ENCODE measurements at regions not wholly inside any gene's neighbourhood (a gene's known extent, or its start where the extent isn't known, plus 50 kb on each side); places are given as distances from the start of the nearest gene placed in this dataset.

GRCh38 chr5:111945535-111945934, 188.5 kb upstream of the NREP start:
- intact Hi-C loops (cut with micrococcal nuclease; ENCODE audit: unreplicated experiment) = no loop called here
- no TSS peak for BruUV-seq (replicated peaks)
- no peak for DNase-seq (ENCODE audit: low spot score)
- Histone ChIP-seq H3K27ac (ENCODE audit: low read depth, low read length, poor library complexity, severe bottlenecking) (no peak overlapping the region), H3K36me3 (ENCODE audit: insufficient read depth, low read length, poor library complexity, severe bottlenecking) (no peaks in the 10 kb centered on the region), H3K4me1 (ENCODE audit: insufficient read depth, low read length, poor library complexity, severe bottlenecking) (no peaks in the 10 kb centered on the region), H3K4me3 (ENCODE audit: low read depth, low read length, poor library complexity, severe bottlenecking) (no peak overlapping the region), H3K27me3 (replicated peaks; ENCODE audit: insufficient read depth, low read depth, low read length, poor library complexity) (no peaks in the 10 kb centered on the region), H3K9me3 (ENCODE audit: low read depth, low read length, poor library complexity, severe bottlenecking) (no peaks in the 10 kb centered on the region)
- ChIA-PET CTCF (no interaction called here), POLR2A (ENCODE audit: low non-redundant PET) (no interaction called here)
- TF ChIP-seq CTCF (conservative IDR thresholded peaks at IDR 0.05; ENCODE audit: low read depth, low read length) (no peak), EZH2 (IDR thresholded peaks at IDR 0.05; ENCODE audit: borderline replicate concordance, low read depth, low read length, poor library complexity, severe bottlenecking) (no peak)

- BruUV-seq (replicated peaks) = no TSS peak
- no peak overlapping the region for H3K4me3 ChIP-seq (ENCODE audit: low read depth, low read length, poor library complexity, severe bottlenecking)
- no peaks in the 10 kb centered on the region for H3K4me1 ChIP-seq (ENCODE audit: insufficient read depth, low read length, poor library complexity, severe bottlenecking)
- no peak for DNase-seq (ENCODE audit: low spot score)
- ChIA-PET POLR2A (ENCODE audit: low non-redundant PET) (interaction anchor here (0.7 kb wide), 1 partner anchor 126 kb away, joined by 4 read pairs; no protein-coding TSS in a partner anchor), CTCF (no interaction called here)
- TF ChIP-seq CTCF (conservative IDR thresholded peaks at IDR 0.05; ENCODE audit: low read depth, low read length) (no peak), EZH2 (IDR thresholded peaks at IDR 0.05; ENCODE audit: borderline replicate concordance, low read depth, low read length, poor library complexity, severe bottlenecking) (no peak)
- no peaks in the 10 kb centered on the region for H3K36me3 ChIP-seq (ENCODE audit: insufficient read depth, low read length, poor library complexity, severe bottlenecking)
- intact Hi-C loops (cut with micrococcal nuclease; ENCODE audit: unreplicated experiment) = no loop called here
- H3K27ac ChIP-seq (ENCODE audit: low read depth, low read length, poor library complexity, severe bottlenecking) = no peak overlapping the region
- H3K9me3 ChIP-seq (ENCODE audit: low read depth, low read length, poor library complexity, severe bottlenecking) = no peaks in the 10 kb centered on the region
- peaks cover 4% of the 10 kb centered on the region for H3K27me3 ChIP-seq (replicated peaks; ENCODE audit: insufficient read depth, low read depth, low read length, poor library complexity)
Measured at GRCh38 chr5:111942661-111943401, 185.8 kb upstream of the NREP start.

- ChIA-PET CTCF (no interaction called here), POLR2A (ENCODE audit: low non-redundant PET) (no interaction called here)
- intact Hi-C loops (cut with micrococcal nuclease; ENCODE audit: unreplicated experiment) = no loop called here
- DNase-seq (ENCODE audit: low spot score) = no peak
- no peak overlapping the region for H3K27ac ChIP-seq (ENCODE audit: low read depth, low read length, poor library complexity, severe bottlenecking)
- TF ChIP-seq EZH2 (IDR thresholded peaks at IDR 0.05; ENCODE audit: borderline replicate concordance, low read depth, low read length, poor library complexity, severe bottlenecking) (no peak), CTCF (conservative IDR thresholded peaks at IDR 0.05; ENCODE audit: low read depth, low read length) (no peak)
- H3K4me1 ChIP-seq (ENCODE audit: insufficient read depth, low read length, poor library complexity, severe bottlenecking) = no peaks in the 10 kb centered on the region
- BruUV-seq (replicated peaks) = no TSS peak
- H3K36me3 ChIP-seq (ENCODE audit: insufficient read depth, low read length, poor library complexity, severe bottlenecking) = no peaks in the 10 kb centered on the region
- H3K9me3 ChIP-seq (ENCODE audit: low read depth, low read length, poor library complexity, severe bottlenecking) = no peaks in the 10 kb centered on the region
- no peak overlapping the region for H3K4me3 ChIP-seq (ENCODE audit: low read depth, low read length, poor library complexity, severe bottlenecking)
- H3K27me3 ChIP-seq (replicated peaks; ENCODE audit: insufficient read depth, low read depth, low read length, poor library complexity) = peaks cover 4% of the 10 kb centered on the region
Measured at GRCh38 chr5:111942201-111942600, 185.2 kb upstream of the NREP start.

Data from A673 (cell line).